MM.1S (cell line): ENCODE measurements at regions not wholly inside any gene's neighbourhood (a gene's known extent, or its start where the extent isn't known, plus 50 kb on each side); places are given as distances from the start of the nearest gene placed in this dataset.

Source experiments
- DNase-seq: peaks from one replicate; pipeline ENCODE4 v3.0.0-alpha.2; 2015
- H2AFZ ChIP-seq: fragments of 300-600 bp; sonication (generic); 2 replicates; pipeline ENCODE4 v1.6.0; 2016; ENCODE audit warnings: antibody characterized with exemption, low read length
- H3F3A ChIP-seq: fragments of 300-600 bp; sonication (generic); 2 replicates; pipeline ENCODE4 v1.6.1; 2016; ENCODE audit warnings: mild to moderate bottlenecking, antibody characterized with exemption, low read length, moderate library complexity, mixed read lengths; ENCODE audit not compliant: insufficient read depth
- H3K27ac ChIP-seq: fragments of 300-600 bp; sonication (generic); 2 replicates; pipeline ENCODE4 v1.5.1; 2016; ENCODE audit warnings: mild to moderate bottlenecking, low read length
- H3K27me3 ChIP-seq: fragments of 300-600 bp; sonication (generic); replicated peaks from 2 replicates; pipeline ENCODE4 v1.6.0; 2016; ENCODE audit warnings: low read length; ENCODE audit not compliant: insufficient read depth
- H3K36me3 ChIP-seq: fragments of 300-600 bp; sonication (generic); replicated peaks from 2 replicates; pipeline ENCODE4 v1.6.1; 2016; ENCODE audit warnings: mild to moderate bottlenecking, low read length, mixed read lengths; ENCODE audit not compliant: insufficient read depth
- H3K4me1 ChIP-seq: fragments of 300-600 bp; sonication (generic); 2 replicates; pipeline ENCODE4 v1.6.1; 2016; ENCODE audit warnings: low read length, mixed read lengths
- H3K4me2 ChIP-seq: fragments of 300-600 bp; sonication (generic); 2 replicates; pipeline ENCODE4 v1.6.0; 2016; ENCODE audit warnings: low read depth, low read length
- H3K4me3 ChIP-seq: fragments of 300-600 bp; sonication (generic); 2 replicates; pipeline ENCODE4 v1.5.1; 2016; ENCODE audit warnings: low read length, mixed read lengths
- H3K79me2 ChIP-seq: fragments of 300-600 bp; sonication (generic); 2 replicates; pipeline ENCODE4 v1.6.1; 2016; ENCODE audit warnings: mixed run types, low read length, mixed read lengths
- H3K9ac ChIP-seq: fragments of 300-600 bp; sonication (generic); 2 replicates; pipeline ENCODE4 v1.6.1; 2016; ENCODE audit warnings: low read length, mixed read lengths
- H3K9me2 ChIP-seq: fragments of 300-600 bp; sonication (generic); replicated peaks from 2 replicates; pipeline ENCODE4 v1.6.1; 2016; ENCODE audit warnings: mild to moderate bottlenecking, low read length, mixed read lengths; ENCODE audit not compliant: insufficient read depth
- H3K9me3 ChIP-seq: fragments of 300-600 bp; sonication (generic); replicated peaks from 2 replicates; pipeline ENCODE4 v1.6.1; 2016; ENCODE audit warnings: mild to moderate bottlenecking, low read length, mixed read lengths; ENCODE audit not compliant: insufficient read depth
- H4K20me1 ChIP-seq: fragments of 300-600 bp; sonication (generic); 2 replicates; pipeline ENCODE4 v1.6.1; 2016; ENCODE audit warnings: mild to moderate bottlenecking, low read length, moderate library complexity, mixed read lengths; ENCODE audit not compliant: insufficient read depth
- EZH2 ChIP-seq: fragments of 300-600 bp; sonication (generic); optimal IDR thresholded peaks from 2 replicates; pipeline ENCODE3; 2017; ENCODE audit warnings: low read depth, mild to moderate bottlenecking, antibody characterized with exemption, low read length, mixed read lengths
- EZH2phosphoT487 ChIP-seq: fragments of 300-600 bp; sonication (generic); IDR thresholded peaks from 2 replicates; pipeline ENCODE4 v1.6.1; 2018; ENCODE audit warnings: antibody characterized with exemption, low read length
- TF ChIP-seq, protein P1 (sequence below): fragments of 300-600 bp; sonication (generic); IDR thresholded peaks from 2 replicates; pipeline ENCODE4 v1.5.1; 2016; ENCODE audit warnings: antibody characterized with exemption, low read length, mixed read lengths

DNA sequence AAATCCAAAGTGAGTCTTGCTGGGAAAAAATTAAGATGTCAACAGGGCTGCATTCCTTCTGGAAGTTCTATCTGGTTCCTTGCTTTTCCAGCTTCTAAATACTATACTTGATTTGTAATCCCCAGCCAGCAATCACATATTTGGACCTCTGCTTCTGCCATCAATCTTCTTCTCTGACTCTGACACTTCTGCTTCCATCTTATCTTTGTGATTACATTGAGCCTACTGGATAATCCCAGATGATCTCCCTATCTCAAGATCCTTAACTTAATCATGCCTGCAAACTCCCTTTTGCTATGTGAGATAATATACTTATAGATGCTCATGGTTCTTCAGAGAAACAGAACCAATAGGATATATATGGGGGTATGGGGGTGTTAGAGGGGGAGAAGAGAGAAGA, 49.9 kb upstream of the ZDHHC17 start:
- no peak overlapping the region for H3K9ac ChIP-seq
- no peaks in the 10 kb centered on the region for H3K9me3 ChIP-seq
- no peak overlapping the region for H2AFZ ChIP-seq
- no peak overlapping the region for H3K4me2 ChIP-seq
- no peaks in the 10 kb centered on the region for H3K79me2 ChIP-seq
- no peak for TF ChIP-seq EZH2
- TF ChIP-seq, protein P1, sequence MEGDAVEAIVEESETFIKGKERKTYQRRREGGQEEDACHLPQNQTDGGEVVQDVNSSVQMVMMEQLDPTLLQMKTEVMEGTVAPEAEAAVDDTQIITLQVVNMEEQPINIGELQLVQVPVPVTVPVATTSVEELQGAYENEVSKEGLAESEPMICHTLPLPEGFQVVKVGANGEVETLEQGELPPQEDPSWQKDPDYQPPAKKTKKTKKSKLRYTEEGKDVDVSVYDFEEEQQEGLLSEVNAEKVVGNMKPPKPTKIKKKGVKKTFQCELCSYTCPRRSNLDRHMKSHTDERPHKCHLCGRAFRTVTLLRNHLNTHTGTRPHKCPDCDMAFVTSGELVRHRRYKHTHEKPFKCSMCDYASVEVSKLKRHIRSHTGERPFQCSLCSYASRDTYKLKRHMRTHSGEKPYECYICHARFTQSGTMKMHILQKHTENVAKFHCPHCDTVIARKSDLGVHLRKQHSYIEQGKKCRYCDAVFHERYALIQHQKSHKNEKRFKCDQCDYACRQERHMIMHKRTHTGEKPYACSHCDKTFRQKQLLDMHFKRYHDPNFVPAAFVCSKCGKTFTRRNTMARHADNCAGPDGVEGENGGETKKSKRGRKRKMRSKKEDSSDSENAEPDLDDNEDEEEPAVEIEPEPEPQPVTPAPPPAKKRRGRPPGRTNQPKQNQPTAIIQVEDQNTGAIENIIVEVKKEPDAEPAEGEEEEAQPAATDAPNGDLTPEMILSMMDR, result no peak
- no peak for TF ChIP-seq EZH2phosphoT487
- H3K27me3 ChIP-seq, result no peaks in the 10 kb centered on the region
- H3F3A ChIP-seq, result no peaks in the 10 kb centered on the region
- no peak overlapping the region for H3K27ac ChIP-seq
- no peaks in the 10 kb centered on the region for H3K4me1 ChIP-seq
- no peak overlapping the region for H3K4me3 ChIP-seq
- no peak for DNase-seq
- no peaks in the 10 kb centered on the region for H3K9me2 ChIP-seq
- no peaks in the 10 kb centered on the region for H3K36me3 ChIP-seq
- H4K20me1 ChIP-seq, result no peaks in the 10 kb centered on the region
